ENCODE measurements at regions not wholly inside any gene's neighbourhood (a gene's known extent, or its start where the extent isn't known, plus 50 kb on each side); places are given as distances from the start of the nearest gene placed in this dataset.

DNA sequence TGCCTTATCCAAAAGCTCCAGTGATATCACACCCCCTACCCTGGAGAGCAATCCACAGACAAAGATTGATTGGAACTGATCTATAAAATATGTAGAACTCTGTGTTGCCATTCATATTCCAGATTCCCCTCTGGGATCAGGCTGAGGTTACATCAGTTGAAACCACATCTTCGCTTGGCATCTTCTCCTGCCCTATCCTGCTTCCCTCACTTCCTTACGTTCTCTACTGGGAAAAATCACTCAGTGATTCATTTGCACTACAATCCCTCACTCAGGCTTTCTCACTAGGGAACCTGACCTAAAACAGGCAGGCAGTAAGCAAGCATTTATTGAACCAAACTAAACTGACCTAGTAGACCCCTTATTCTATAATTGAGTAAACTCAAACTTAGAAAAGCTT lies 111.7 kb downstream of the ESM1 start:
- TF ChIP-seq SIN3A (IDR thresholded peaks at IDR 0.05; ENCODE audit: borderline replicate concordance, insufficient read depth, low read length) (no peak), POLR2AphosphoS5 (IDR thresholded peaks at IDR 0.05; ENCODE audit: low read depth, low read length) (no peak), TAF1 (IDR thresholded peaks at IDR 0.05; ENCODE audit: borderline replicate concordance, insufficient read depth, low read length) (no peak), FOXP2 (optimal IDR thresholded peaks at IDR 0.05; ENCODE audit: borderline replicate concordance, extremely low read depth, extremely low read length, insufficient read depth) (no peak), REST (IDR thresholded peaks at IDR 0.05; ENCODE audit: insufficient read depth in 1 of 2, low read depth in 2 of 2, low read length in 2 of 2) (no peak)

DNA sequence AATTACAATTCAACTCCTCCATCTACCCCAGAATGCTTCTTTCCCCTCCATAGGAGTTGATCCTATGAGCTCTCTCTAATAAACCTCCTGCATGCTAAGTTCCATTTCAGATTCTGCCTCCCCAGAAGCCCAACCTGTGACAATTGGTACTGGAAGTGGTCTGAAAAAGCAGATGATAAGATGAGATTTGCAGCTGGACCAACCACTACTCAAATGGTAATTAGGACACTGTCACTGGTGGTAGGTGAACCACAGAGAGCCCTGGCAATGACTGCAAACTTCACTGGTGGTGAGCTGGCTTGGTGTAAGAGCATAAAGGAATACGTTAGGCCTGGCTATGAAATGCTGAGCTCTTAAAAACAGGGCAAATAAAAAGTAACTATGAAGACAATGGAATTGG lies 112.6 kb downstream of the ESM1 start:
- no peak for TF ChIP-seq POLR2AphosphoS5 (IDR thresholded peaks at IDR 0.05; ENCODE audit: low read depth, low read length)
- TF ChIP-seq REST (IDR thresholded peaks at IDR 0.05; ENCODE audit: insufficient read depth in 1 of 2, low read depth in 2 of 2, low read length in 2 of 2), result no peak
- TF ChIP-seq SIN3A (IDR thresholded peaks at IDR 0.05; ENCODE audit: borderline replicate concordance, insufficient read depth, low read length), result no peak
- TF ChIP-seq FOXP2 (optimal IDR thresholded peaks at IDR 0.05; ENCODE audit: borderline replicate concordance, extremely low read depth, extremely low read length, insufficient read depth), result no peak
- TF ChIP-seq TAF1 (IDR thresholded peaks at IDR 0.05; ENCODE audit: borderline replicate concordance, insufficient read depth, low read length), result no peak

GRCh38 chr5:54870271-54870670 lies 115.1 kb downstream of the ESM1 start:
- no peak for TF ChIP-seq FOXP2 (optimal IDR thresholded peaks at IDR 0.05; ENCODE audit: borderline replicate concordance, extremely low read depth, extremely low read length, insufficient read depth)
- no peak for TF ChIP-seq REST (IDR thresholded peaks at IDR 0.05; ENCODE audit: insufficient read depth in 1 of 2, low read depth in 2 of 2, low read length in 2 of 2)
- no peak for TF ChIP-seq TAF1 (IDR thresholded peaks at IDR 0.05; ENCODE audit: borderline replicate concordance, insufficient read depth, low read length)
- TF ChIP-seq SIN3A (IDR thresholded peaks at IDR 0.05; ENCODE audit: borderline replicate concordance, insufficient read depth, low read length), result no peak
- TF ChIP-seq POLR2AphosphoS5 (IDR thresholded peaks at IDR 0.05; ENCODE audit: low read depth, low read length), result no peak

DNA sequence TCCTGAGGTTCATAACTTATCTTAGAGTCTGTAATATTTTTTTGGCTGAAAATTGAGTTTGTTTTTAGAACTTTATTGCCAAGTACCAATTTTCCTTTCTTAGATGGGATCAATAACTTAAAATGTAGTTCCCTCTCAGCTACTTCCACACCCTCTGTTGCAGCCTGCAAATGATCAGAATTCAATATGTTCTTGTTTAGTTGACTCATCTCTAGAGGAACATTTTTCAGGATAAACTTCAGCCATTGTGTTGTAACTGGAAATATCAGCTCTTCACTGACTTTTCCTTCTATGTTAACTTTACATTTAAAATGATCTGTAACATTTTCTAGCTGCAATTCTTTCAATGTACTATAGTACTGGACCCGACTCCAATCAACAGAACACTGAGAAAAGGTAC lies 115.7 kb downstream of the ESM1 start:
- TF ChIP-seq SIN3A (IDR thresholded peaks at IDR 0.05; ENCODE audit: borderline replicate concordance, insufficient read depth, low read length), result no peak
- no peak for TF ChIP-seq POLR2AphosphoS5 (IDR thresholded peaks at IDR 0.05; ENCODE audit: low read depth, low read length)
- TF ChIP-seq TAF1 (IDR thresholded peaks at IDR 0.05; ENCODE audit: borderline replicate concordance, insufficient read depth, low read length), result no peak
- TF ChIP-seq REST (IDR thresholded peaks at IDR 0.05; ENCODE audit: insufficient read depth in 1 of 2, low read depth in 2 of 2, low read length in 2 of 2), result no peak
- TF ChIP-seq FOXP2 (optimal IDR thresholded peaks at IDR 0.05; ENCODE audit: borderline replicate concordance, extremely low read depth, extremely low read length, insufficient read depth), result no peak

Data from PFSK-1 (cell line).